WERI-Rb-1 (cell line): ENCODE measurements at regions not wholly inside any gene's neighbourhood (a gene's known extent, or its start where the extent isn't known, plus 50 kb on each side); places are given as distances from the start of the nearest gene placed in this dataset.
"Not testable (repeated sequence)": the region's sequence is repeated elsewhere in the genome, so short reads cannot be mapped to it uniquely, and the experiment has no call there.

Experiments
- DNase-seq: peaks from one replicate; pipeline ENCODE4 v3.0.0-alpha.2; 2020
- H3K27ac ChIP-seq: fragments of 250-450 bp; sonication (Bioruptor Pico); 2 replicates; pipeline ENCODE4 v1.5.1; 2020; ENCODE audit warnings: mild to moderate bottlenecking, moderate library complexity
- H3K27me3 ChIP-seq: fragments of 250-450 bp; sonication (Bioruptor Pico); 2 replicates; pipeline ENCODE4 v1.5.1; 2021; ENCODE audit warnings: mild to moderate bottlenecking, low read depth, moderate library complexity; ENCODE audit not compliant: insufficient read depth, severe bottlenecking
- H3K36me3 ChIP-seq: fragments of 250-450 bp; sonication (Bioruptor Pico); 2 replicates; pipeline ENCODE4 v1.5.1; 2020; ENCODE audit warnings: mild to moderate bottlenecking, moderate library complexity
- H3K4me3 ChIP-seq: 2 replicates; pipeline ENCODE4 v1.5.1; 2011; ENCODE audit warnings: low read depth, mild to moderate bottlenecking, control low read depth, low read length
- H3K9me3 ChIP-seq: fragments of 250-450 bp; sonication (Bioruptor Pico); 2 replicates; pipeline ENCODE4 v1.5.1; 2021; ENCODE audit warnings: mild to moderate bottlenecking, moderate library complexity; ENCODE audit not compliant: severe bottlenecking
- TF ChIP-seq, protein P1 (sequence below): IDR thresholded peaks from 2 replicates; pipeline ENCODE4 v1.5.1; 2011; ENCODE audit warnings: low read depth, mild to moderate bottlenecking, control low read depth, inconsistent platforms, low read length

DNA sequence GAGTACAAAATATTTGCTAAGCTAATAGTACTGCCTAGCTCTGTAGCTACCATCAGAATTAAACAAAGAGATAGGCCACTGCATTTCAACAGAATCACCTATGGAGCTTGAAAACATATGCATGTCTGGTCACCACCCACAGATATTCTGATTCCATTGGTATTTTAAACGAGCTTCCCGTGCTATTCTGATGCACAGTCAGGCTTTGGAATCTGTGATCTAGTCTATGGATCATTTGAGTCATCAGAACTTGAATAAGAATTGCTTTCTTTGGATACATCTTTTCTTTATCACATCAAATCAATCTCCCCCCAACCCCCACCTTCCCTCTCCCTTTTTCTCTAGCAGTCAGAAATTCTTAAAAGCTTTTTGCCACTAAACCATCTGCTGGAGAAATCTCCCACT is 124.7 kb downstream of the NPIPB5 start:
- Histone ChIP-seq H3K36me3 (no peaks in the 10 kb centered on the region), H3K4me3 (no peak overlapping the region), H3K27ac (no peak overlapping the region), H3K27me3 (no peaks in the 10 kb centered on the region), H3K9me3 (no peaks in the 10 kb centered on the region)
- TF ChIP-seq, protein P1, sequence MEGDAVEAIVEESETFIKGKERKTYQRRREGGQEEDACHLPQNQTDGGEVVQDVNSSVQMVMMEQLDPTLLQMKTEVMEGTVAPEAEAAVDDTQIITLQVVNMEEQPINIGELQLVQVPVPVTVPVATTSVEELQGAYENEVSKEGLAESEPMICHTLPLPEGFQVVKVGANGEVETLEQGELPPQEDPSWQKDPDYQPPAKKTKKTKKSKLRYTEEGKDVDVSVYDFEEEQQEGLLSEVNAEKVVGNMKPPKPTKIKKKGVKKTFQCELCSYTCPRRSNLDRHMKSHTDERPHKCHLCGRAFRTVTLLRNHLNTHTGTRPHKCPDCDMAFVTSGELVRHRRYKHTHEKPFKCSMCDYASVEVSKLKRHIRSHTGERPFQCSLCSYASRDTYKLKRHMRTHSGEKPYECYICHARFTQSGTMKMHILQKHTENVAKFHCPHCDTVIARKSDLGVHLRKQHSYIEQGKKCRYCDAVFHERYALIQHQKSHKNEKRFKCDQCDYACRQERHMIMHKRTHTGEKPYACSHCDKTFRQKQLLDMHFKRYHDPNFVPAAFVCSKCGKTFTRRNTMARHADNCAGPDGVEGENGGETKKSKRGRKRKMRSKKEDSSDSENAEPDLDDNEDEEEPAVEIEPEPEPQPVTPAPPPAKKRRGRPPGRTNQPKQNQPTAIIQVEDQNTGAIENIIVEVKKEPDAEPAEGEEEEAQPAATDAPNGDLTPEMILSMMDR, result no peak
- DNase-seq, result no peak

DNA sequence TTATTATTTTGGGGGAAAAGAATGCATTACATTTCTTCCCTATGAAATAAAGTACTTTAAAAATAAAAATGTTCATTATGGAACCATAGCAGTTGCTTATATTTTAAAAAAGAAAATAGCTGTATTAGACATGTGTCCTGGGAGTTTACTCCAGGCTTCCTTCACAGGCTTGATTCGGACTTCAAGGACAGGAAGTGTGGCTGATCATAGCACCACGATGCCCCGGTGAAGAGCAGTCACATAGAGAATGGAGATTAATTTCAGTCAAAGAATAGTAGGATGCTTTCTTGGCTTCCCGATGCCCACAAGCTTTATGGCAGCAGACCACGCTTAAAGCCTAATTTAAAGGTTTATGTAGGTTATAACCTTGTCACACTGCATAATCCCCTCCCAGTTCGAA is 125.1 kb downstream of the NPIPB5 start:
- Histone ChIP-seq H3K9me3 (no peaks in the 10 kb centered on the region), H3K27me3 (no peaks in the 10 kb centered on the region), H3K27ac (no peak overlapping the region), H3K4me3 (no peak overlapping the region), H3K36me3 (no peaks in the 10 kb centered on the region)
- TF ChIP-seq, protein P1, result no peak
- DNase-seq, result no peak

DNA sequence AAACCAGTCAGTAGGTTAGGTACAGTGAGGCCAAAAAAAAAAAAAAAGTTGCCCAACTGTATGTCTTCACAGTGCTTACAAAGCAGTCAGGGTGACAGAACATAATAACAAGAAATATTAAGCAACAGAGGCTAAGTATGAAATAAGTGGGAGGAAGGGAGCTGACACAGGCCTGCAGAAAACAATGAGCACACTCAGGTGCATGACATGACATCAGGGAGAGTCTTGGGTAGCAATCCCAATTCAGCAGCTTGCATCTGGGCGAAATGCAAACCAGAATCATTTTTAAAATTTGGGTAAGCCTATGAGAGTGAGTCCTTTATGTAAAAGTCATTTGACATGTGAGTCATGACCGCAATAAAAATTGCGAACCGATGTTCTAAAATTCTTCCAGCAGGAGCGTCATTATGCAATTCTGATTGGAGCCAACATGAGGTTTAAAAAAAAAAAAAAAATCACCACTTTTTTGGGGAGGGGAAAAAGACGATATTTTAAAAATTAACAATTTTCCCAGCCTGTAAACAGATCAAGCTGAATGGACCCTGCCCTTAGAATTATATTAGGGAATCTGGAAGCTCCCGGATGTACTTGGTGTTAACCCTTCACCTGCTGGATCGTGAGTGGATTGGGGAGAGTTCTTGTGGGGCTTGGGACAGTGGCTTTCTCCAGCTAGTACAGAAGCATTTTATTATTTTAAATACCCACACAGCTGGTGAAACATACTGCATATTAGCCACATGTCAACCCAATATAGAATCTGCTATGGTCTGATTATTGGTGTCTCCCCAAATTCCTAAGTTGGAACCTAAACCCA is 127.9 kb downstream of the NPIPB5 start:
- Histone ChIP-seq H3K27me3 (no peaks in the 10 kb centered on the region), H3K9me3 (no peaks in the 10 kb centered on the region), H3K4me3 (no peak overlapping the region), H3K36me3 (no peaks in the 10 kb centered on the region), H3K27ac (no peak overlapping the region)
- TF ChIP-seq, protein P1, result no peak
- DNase-seq, result no peak

DNA sequence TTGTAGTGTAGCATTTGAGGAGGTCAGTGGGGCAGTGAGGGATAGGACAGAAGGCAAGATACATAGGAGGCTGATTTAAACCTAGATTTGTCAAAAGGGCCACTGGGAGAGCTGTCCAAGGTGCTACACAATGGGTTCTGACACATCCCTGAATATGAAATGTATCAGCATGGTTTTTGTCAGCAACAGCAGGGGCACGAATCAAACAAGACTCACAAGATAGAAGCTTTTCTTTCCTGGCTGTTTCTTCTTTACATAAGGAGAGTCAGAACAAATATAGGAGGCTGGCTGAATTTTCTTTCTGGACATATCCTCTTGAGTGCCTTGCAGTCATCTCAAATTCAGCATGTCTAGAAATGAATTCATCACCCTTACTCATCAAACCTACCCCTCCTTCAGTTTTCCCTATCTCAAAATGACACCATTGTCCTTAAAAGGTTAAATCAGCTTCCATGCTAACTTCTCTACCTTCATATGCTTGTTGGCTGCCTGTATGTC is 130.5 kb downstream of the NPIPB5 start:
- H3K36me3 ChIP-seq, result no peaks in the 10 kb centered on the region
- no peak for DNase-seq
- TF ChIP-seq, protein P1, result no peak
- H3K9me3 ChIP-seq, result no peaks in the 10 kb centered on the region
- H3K4me3 ChIP-seq, result no peak overlapping the region
- H3K27ac ChIP-seq, result no peak overlapping the region
- H3K27me3 ChIP-seq, result no peaks in the 10 kb centered on the region

DNA sequence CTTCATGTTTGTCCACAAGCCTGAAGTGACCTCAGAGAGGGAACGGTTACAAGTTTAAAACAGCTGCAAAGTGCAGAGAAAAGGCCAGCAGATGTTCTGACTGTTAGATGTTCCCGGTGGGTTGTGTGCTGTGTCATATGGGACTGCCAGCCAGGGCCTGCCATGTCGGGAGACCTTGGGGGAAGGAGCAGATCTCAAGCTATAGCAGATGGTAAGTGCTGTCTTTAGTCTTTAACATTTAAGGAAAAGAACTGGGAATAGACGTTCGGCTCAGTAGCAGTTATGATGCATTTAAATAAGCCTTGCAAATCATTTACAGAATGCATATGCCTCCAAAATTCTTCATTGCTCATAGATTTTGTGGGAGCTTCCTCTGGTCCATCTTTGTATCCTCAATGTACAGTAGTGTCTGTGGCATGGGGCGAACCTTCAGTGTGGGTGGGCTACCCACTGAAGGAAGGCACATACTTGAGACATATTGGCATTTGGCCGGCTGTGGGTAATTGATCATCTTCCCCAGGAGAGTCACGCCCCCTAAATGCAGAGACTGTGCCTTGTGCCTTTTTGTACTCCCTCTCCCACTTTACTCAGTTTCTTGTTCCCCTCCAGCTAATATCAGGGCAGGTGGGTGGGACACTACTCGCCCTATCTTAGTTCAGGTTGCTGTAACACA is 131.9 kb downstream of the NPIPB5 start:
- no peak overlapping the region for H3K4me3 ChIP-seq
- no peaks in the 10 kb centered on the region for H3K9me3 ChIP-seq
- TF ChIP-seq, protein P1, result no peak
- no peak for DNase-seq
- H3K27me3 ChIP-seq, result no peaks in the 10 kb centered on the region
- H3K36me3 ChIP-seq, result no peaks in the 10 kb centered on the region
- H3K27ac ChIP-seq, result no peak overlapping the region

DNA sequence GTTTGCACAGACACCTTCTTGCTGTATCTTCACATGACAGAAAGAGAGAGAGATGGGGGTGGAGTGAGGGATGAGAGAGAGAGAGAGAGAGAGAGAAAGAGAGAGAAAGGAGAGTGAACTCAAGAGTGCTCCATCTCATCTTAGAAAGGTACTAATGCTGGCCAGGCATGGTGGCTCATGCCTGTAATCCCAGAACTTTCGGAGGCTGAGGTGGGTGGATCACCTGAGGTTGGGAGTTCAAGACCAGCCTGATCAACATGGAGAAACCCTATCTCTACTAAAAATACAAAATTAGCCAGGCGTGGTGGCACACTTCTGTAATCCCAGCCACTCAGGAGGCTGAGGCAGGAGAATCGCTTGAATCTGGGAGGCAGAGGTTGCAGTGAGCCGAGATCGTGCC is 132.5 kb downstream of the NPIPB5 start:
- H3K27me3 ChIP-seq, H3K4me3 ChIP-seq, H3K27ac ChIP-seq, H3K36me3 ChIP-seq, DNase-seq, H3K9me3 ChIP-seq: not testable (repeated sequence)
